Loucy (cell line): ENCODE measurements at regions not wholly inside any gene's neighbourhood (a gene's known extent, or its start where the extent isn't known, plus 50 kb on each side); places are given as distances from the start of the nearest gene placed in this dataset.

Experiments used
- EZH2phosphoT487 ChIP-seq: fragments of 200-600 bp; IDR thresholded peaks from 2 replicates; pipeline ENCODE4 v1.6.1; 2018; ENCODE audit warnings: antibody characterized with exemption, mild to moderate bottlenecking, moderate library complexity, borderline replicate concordance
- TF ChIP-seq, protein P1 (sequence below): fragments of 200-600 bp; sonication (generic); conservative IDR thresholded peaks from 2 replicates; pipeline ENCODE4 v1.5.1; 2014; ENCODE audit warnings: mild to moderate bottlenecking, antibody characterized with exemption, low read length

DNA sequence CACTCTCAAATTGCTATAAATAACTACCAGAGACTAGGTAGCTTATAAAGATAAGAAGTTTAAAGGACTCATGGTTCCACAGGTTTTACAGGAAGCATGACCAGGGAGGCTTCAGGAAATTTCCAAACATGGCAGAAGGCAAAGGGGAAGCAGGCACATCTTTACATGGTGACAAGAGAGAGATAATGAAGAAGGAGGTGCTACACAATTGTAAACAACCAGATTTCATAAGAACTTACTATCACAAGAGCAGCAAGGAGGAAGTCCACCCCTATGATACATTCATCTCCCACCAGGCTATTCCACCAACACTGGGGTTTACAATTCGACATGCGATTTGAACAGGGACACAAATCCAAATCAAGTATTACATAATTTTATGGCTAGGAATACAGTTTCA is 257.7 kb downstream of the BTG1 start:
- TF ChIP-seq, protein P1, sequence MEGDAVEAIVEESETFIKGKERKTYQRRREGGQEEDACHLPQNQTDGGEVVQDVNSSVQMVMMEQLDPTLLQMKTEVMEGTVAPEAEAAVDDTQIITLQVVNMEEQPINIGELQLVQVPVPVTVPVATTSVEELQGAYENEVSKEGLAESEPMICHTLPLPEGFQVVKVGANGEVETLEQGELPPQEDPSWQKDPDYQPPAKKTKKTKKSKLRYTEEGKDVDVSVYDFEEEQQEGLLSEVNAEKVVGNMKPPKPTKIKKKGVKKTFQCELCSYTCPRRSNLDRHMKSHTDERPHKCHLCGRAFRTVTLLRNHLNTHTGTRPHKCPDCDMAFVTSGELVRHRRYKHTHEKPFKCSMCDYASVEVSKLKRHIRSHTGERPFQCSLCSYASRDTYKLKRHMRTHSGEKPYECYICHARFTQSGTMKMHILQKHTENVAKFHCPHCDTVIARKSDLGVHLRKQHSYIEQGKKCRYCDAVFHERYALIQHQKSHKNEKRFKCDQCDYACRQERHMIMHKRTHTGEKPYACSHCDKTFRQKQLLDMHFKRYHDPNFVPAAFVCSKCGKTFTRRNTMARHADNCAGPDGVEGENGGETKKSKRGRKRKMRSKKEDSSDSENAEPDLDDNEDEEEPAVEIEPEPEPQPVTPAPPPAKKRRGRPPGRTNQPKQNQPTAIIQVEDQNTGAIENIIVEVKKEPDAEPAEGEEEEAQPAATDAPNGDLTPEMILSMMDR: no peak
- TF ChIP-seq EZH2phosphoT487: no peak
